ENCODE measurements at regions not wholly inside any gene's neighbourhood (a gene's known extent, or its start where the extent isn't known, plus 50 kb on each side); places are given as distances from the start of the nearest gene placed in this dataset.
"Not testable (repeated sequence)": the region's sequence is repeated elsewhere in the genome, so short reads cannot be mapped to it uniquely, and the experiment has no call there.

- no peak overlapping the region for H2AFZ ChIP-seq (ENCODE audit: low read length)
- no peaks in the 10 kb centered on the region for H3K27me3 ChIP-seq (ENCODE audit: control insufficient read depth in 1 of 2, insufficient read depth in 2 of 2, low read length in 2 of 2)
- ChIA-PET POLR2A (no interaction called here), CTCF (ENCODE audit: low intra/inter-chr PET ratio, low total read pairs) (no interaction called here)
- H3K79me2 ChIP-seq (ENCODE audit: insufficient read depth, low read length) = no peaks in the 10 kb centered on the region
- no peak for FAIRE-seq
- BruUV-seq (replicated peaks) = no TSS peak
- in situ Hi-C loops (cut with HindIII; ENCODE audit: extremely low pct_ligation_motif_present, low pct_unique_long_range_greater_than_20kb) = no loop called here
- no peaks in the 10 kb centered on the region for H4K20me1 ChIP-seq (ENCODE audit: insufficient read depth, low read length)
- H3K4me3 ChIP-seq (replicated peaks in 1 of 3; ENCODE audit: insufficient read depth in 1 of 3, low read depth in 2 of 3, low read length in 3 of 3) = no peak overlapping the region
- H3K27ac ChIP-seq (ENCODE audit: extremely low read length, insufficient read depth, low read length) = no peak overlapping the region
- no peaks in the 10 kb centered on the region for H3K4me1 ChIP-seq (ENCODE audit: insufficient read depth, low read length)
- no peak for ATAC-seq
- TF ChIP-seq BRF2 (CRISPR knock-in tag; IDR thresholded peaks at IDR 0.05) (no peak), SNAPC5 (CRISPR knock-in tag; IDR thresholded peaks at IDR 0.05; ENCODE audit: borderline replicate concordance) (no peak), MYNN (CRISPR knock-in tag; IDR thresholded peaks at IDR 0.05; ENCODE audit: low read depth) (no peak), ZBTB21 (CRISPR knock-in tag; IDR thresholded peaks at IDR 0.05) (no peak), RELA (CRISPR knock-in tag; IDR thresholded peaks at IDR 0.05) (no peak), ZNF281 (CRISPR knock-in tag; IDR thresholded peaks at IDR 0.05; ENCODE audit: borderline replicate concordance) (no peak), TFDP1 (CRISPR knock-in tag; IDR thresholded peaks at IDR 0.05; ENCODE audit: borderline replicate concordance) (no peak), MZF1 (CRISPR knock-in tag; IDR thresholded peaks at IDR 0.05; ENCODE audit: borderline replicate concordance) (no peak), EED (CRISPR knock-in tag; IDR thresholded peaks at IDR 0.05) (no peak)
- DNase-seq (ENCODE audit: low spot score) = no peak
- intact Hi-C loops (cut with micrococcal nuclease; ENCODE audit: unreplicated experiment) = no loop called here
- H3K36me3 ChIP-seq (replicated peaks in 1 of 2; ENCODE audit: control insufficient read depth in 1 of 2, insufficient read depth in 2 of 2, low read length in 2 of 2) = no peaks in the 10 kb centered on the region
- H3K4me2 ChIP-seq (ENCODE audit: low read depth, low read length) = no peak overlapping the region
- H3K9ac ChIP-seq (ENCODE audit: insufficient read depth, low read depth, low read length) = no peak overlapping the region
- H3K9me3 ChIP-seq (ENCODE audit: low read length) = peaks cover 20% of the 10 kb centered on the region
Observed at GRCh38 chr4:132493476-132493875, 655.6 kb upstream of the PCDH10 start.

- in situ Hi-C loops (cut with HindIII; ENCODE audit: extremely low pct_ligation_motif_present, low pct_unique_long_range_greater_than_20kb); POLR2A ChIA-PET; H3K36me3 ChIP-seq (replicated peaks in 1 of 2; ENCODE audit: control insufficient read depth in 1 of 2, insufficient read depth in 2 of 2, low read length in 2 of 2); ATAC-seq; H3K27me3 ChIP-seq (ENCODE audit: control insufficient read depth in 1 of 2, insufficient read depth in 2 of 2, low read length in 2 of 2); H3K4me1 ChIP-seq (ENCODE audit: insufficient read depth, low read length); H3K79me2 ChIP-seq (ENCODE audit: insufficient read depth, low read length); H4K20me1 ChIP-seq (ENCODE audit: insufficient read depth, low read length); FAIRE-seq; intact Hi-C loops (cut with micrococcal nuclease; ENCODE audit: unreplicated experiment); CTCF ChIA-PET (ENCODE audit: low intra/inter-chr PET ratio, low total read pairs); H3K4me2 ChIP-seq (ENCODE audit: low read depth, low read length); BruUV-seq (replicated peaks); H2AFZ ChIP-seq (ENCODE audit: low read length); DNase-seq (ENCODE audit: low spot score); H3K4me3 ChIP-seq (replicated peaks in 1 of 3; ENCODE audit: insufficient read depth in 1 of 3, low read depth in 2 of 3, low read length in 3 of 3); H3K9ac ChIP-seq (ENCODE audit: insufficient read depth, low read depth, low read length); H3K9me3 ChIP-seq (ENCODE audit: low read length); H3K27ac ChIP-seq (ENCODE audit: extremely low read length, insufficient read depth, low read length): not testable (repeated sequence)
- WGBS (ENCODE audit: low lambda C conversion rate) = 6% methylated on average over 9 of the region's 9 CpGs
Observed at GRCh38 chr4:132495267-132495812, 653.8 kb upstream of the PCDH10 start.

All from HepG2 (cell line).